GM12865 (cell line): ENCODE measurements at regions not wholly inside any gene's neighbourhood (a gene's known extent, or its start where the extent isn't known, plus 50 kb on each side); places are given as distances from the start of the nearest gene placed in this dataset.
A peak's percentile ranks its signal among the peaks of the same experiment; 100 is the strongest.

ENCODE experiments used
- DNase-seq: peaks from one replicate; pipeline ENCODE4 v3.0.0; 2010; ENCODE audit warnings: low read depth
- H3K4me3 ChIP-seq: 2 replicates; pipeline ENCODE4 v1.5.1; 2011; ENCODE audit warnings: mild to moderate bottlenecking, low read depth, low read length, control low read depth
- CTCF ChIP-seq: IDR thresholded peaks from 2 replicates; pipeline ENCODE4 v1.5.1; 2011; ENCODE audit warnings: low read length, control low read depth, low read depth, inconsistent platforms; ENCODE audit not compliant: insufficient read depth; ENCODE audit errors: missing control alignments

GRCh38 chr12:126869644-126870043 lies 1397.3 kb upstream of the TMEM132C start:
- no peak overlapping the region for H3K4me3 ChIP-seq
- DNase-seq: no peak
- no peak for TF ChIP-seq CTCF

DNA sequence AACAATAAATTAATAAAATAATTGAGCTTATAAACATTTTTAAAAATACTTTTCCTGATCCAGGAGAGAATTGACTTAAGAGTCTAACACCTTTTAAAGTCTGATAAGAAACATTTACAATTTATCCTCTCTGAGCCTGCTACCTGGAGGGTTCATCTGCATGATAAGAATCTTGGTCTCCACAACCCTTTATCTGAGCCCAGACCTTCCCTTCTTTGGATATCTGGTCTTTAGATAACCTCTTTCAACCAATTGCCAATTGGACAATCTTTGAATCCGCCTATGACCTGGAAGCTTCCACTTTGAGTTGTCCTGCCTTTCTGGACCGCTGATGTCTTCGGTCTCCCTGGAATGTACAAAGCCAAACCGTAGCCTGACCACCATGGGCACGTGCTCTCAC lies 1393.3 kb upstream of the TMEM132C start:
- DNase-seq: no peak
- no peak for TF ChIP-seq CTCF
- no peak overlapping the region for H3K4me3 ChIP-seq

GRCh38 chr12:126874427-126875026 lies 1392.4 kb upstream of the TMEM132C start:
- DNase-seq: peak; percentile 83
- peak; percentile 98 for TF ChIP-seq CTCF
- no peak overlapping the region for H3K4me3 ChIP-seq

DNA sequence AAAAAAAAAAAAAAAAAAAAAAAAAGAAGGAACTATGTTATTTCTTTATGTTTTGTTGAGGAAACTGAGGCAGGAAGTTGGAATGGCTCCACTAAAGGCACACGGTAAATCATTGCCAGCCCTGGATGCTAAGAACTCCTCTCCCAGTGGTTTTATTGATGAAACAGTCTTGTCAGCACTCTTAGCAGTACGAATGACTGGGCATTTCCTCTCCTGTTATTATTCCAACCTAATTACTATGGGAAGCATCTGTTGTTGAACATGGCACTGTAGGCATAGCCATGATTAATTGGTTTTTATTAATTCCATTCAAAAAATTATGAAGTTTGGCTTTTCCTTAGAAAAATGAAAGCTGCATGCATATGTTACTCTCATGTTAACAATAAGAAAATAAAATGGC lies 1387.1 kb upstream of the TMEM132C start:
- DNase-seq: no peak
- no peak for TF ChIP-seq CTCF
- no peak overlapping the region for H3K4me3 ChIP-seq

- DNase-seq: no peak
- TF ChIP-seq CTCF: no peak
- no peak overlapping the region for H3K4me3 ChIP-seq
These were observed 1383.3 kb upstream of the TMEM132C start for GRCh38 chr12:126883697-126884096.

DNA sequence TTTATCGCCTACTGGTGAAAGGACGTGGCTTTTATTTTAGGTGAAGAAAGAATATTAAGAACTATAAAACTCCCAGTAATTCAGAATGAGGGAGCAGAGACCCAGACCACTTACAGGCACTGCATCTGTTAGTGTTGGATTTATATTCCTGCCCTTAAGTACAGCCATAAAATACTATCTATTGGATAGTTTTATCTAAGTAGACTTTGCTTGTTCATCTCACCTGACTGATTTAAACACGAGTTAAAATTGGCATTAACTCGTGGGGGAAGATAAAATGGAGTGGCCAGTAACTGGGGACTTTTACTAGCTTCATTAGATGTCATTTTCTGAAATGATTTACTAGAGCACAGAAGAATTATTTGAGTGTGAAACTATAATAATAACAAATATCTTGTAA lies 1377.5 kb upstream of the TMEM132C start:
- no peak for TF ChIP-seq CTCF
- H3K4me3 ChIP-seq: no peak overlapping the region
- DNase-seq: no peak

DNA sequence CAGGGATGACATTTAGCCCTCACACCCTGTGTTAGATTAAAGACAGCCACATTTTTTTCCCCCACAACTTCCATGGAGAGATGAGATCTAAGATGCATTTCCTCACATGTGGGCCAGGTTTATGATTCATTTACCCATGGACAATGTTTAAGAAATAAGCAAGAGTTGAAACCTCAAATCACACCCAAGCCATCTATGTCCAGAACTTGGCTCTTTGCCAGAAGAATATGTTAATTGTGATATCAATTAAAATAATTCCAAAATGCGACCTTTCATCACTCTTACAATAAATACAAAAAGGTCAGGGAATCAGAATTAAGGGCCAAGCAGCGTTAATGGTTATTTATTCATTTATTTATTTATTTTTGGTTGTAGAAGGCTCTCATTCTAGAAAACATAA lies 1376.9 kb upstream of the TMEM132C start:
- no peak for TF ChIP-seq CTCF
- no peak overlapping the region for H3K4me3 ChIP-seq
- no peak for DNase-seq
